ENCODE measurements at regions not wholly inside any gene's neighbourhood (a gene's known extent, or its start where the extent isn't known, plus 50 kb on each side); places are given as distances from the start of the nearest gene placed in this dataset.

GRCh38 chr20:55354720-55355119, 650.6 kb downstream of the CBLN4 start:
- H3K27ac Mint-ChIP-seq (ENCODE audit: unreplicated experiment): no peak overlapping the region
- peaks cover 2% of the 10 kb centered on the region for H3K27me3 Mint-ChIP-seq (ENCODE audit: unreplicated experiment)
- H3K36me3 Mint-ChIP-seq (ENCODE audit: unreplicated experiment): no peaks in the 10 kb centered on the region
- H3K4me3 Mint-ChIP-seq (ENCODE audit: unreplicated experiment): no peak overlapping the region
- no peaks in the 10 kb centered on the region for H3K9me3 Mint-ChIP-seq (ENCODE audit: unreplicated experiment)
- TF ChIP-seq CTCF (IDR thresholded peaks at IDR 0.05; ENCODE audit: partially characterized antibody, unreplicated experiment): no peak
- H3K4me1 Mint-ChIP-seq (ENCODE audit: low read depth, unreplicated experiment): no peaks in the 10 kb centered on the region
- DNase-seq: no peak

- Mint-ChIP-seq H3K9me3 (ENCODE audit: unreplicated experiment) (peaks cover 2% of the 10 kb centered on the region), H3K27ac (ENCODE audit: unreplicated experiment) (no peak overlapping the region), H3K27me3 (ENCODE audit: unreplicated experiment) (peaks cover 2% of the 10 kb centered on the region), H3K36me3 (ENCODE audit: unreplicated experiment) (no peaks in the 10 kb centered on the region), H3K4me3 (ENCODE audit: unreplicated experiment) (no peak overlapping the region), H3K4me1 (ENCODE audit: low read depth, unreplicated experiment) (no peaks in the 10 kb centered on the region)
- no peak for DNase-seq
- no peak for TF ChIP-seq CTCF (IDR thresholded peaks at IDR 0.05; ENCODE audit: partially characterized antibody, unreplicated experiment)
Measured at GRCh38 chr20:55353206-55353605, 652.1 kb downstream of the CBLN4 start.

- peaks cover 2% of the 10 kb centered on the region for H3K27me3 Mint-ChIP-seq (ENCODE audit: unreplicated experiment)
- no peak overlapping the region for H3K27ac Mint-ChIP-seq (ENCODE audit: unreplicated experiment)
- H3K9me3 Mint-ChIP-seq (ENCODE audit: unreplicated experiment): peaks cover 2% of the 10 kb centered on the region
- no peaks in the 10 kb centered on the region for H3K4me1 Mint-ChIP-seq (ENCODE audit: low read depth, unreplicated experiment)
- H3K36me3 Mint-ChIP-seq (ENCODE audit: unreplicated experiment): no peaks in the 10 kb centered on the region
- no peak overlapping the region for H3K4me3 Mint-ChIP-seq (ENCODE audit: unreplicated experiment)
- TF ChIP-seq CTCF (IDR thresholded peaks at IDR 0.05; ENCODE audit: partially characterized antibody, unreplicated experiment): no peak
- no peak for DNase-seq
Measured at GRCh38 chr20:55348223-55348622, 657.1 kb downstream of the CBLN4 start.

- DNase-seq: no peak
- no peak for TF ChIP-seq CTCF (IDR thresholded peaks at IDR 0.05; ENCODE audit: partially characterized antibody, unreplicated experiment)
- no peaks in the 10 kb centered on the region for H3K4me1 Mint-ChIP-seq (ENCODE audit: low read depth, unreplicated experiment)
- H3K4me3 Mint-ChIP-seq (ENCODE audit: unreplicated experiment): no peak overlapping the region
- H3K27ac Mint-ChIP-seq (ENCODE audit: unreplicated experiment): no peak overlapping the region
- H3K9me3 Mint-ChIP-seq (ENCODE audit: unreplicated experiment): no peaks in the 10 kb centered on the region
- no peaks in the 10 kb centered on the region for H3K36me3 Mint-ChIP-seq (ENCODE audit: unreplicated experiment)
- no peaks in the 10 kb centered on the region for H3K27me3 Mint-ChIP-seq (ENCODE audit: unreplicated experiment)
Measured at GRCh38 chr20:55342822-55343221, 662.5 kb downstream of the CBLN4 start.

- Mint-ChIP-seq H3K27me3 (ENCODE audit: unreplicated experiment) (no peaks in the 10 kb centered on the region), H3K9me3 (ENCODE audit: unreplicated experiment) (peaks cover 1% of the 10 kb centered on the region), H3K36me3 (ENCODE audit: unreplicated experiment) (no peaks in the 10 kb centered on the region), H3K4me1 (ENCODE audit: low read depth, unreplicated experiment) (no peaks in the 10 kb centered on the region), H3K4me3 (ENCODE audit: unreplicated experiment) (no peak overlapping the region), H3K27ac (ENCODE audit: unreplicated experiment) (no peak overlapping the region)
- no peak for TF ChIP-seq CTCF (IDR thresholded peaks at IDR 0.05; ENCODE audit: partially characterized antibody, unreplicated experiment)
- DNase-seq: no peak
Measured at GRCh38 chr20:55333798-55334197, 671.5 kb downstream of the CBLN4 start.

All from glutamatergic neuron (in vitro differentiated cells).